GM12878 (cell line): ENCODE measurements at regions not wholly inside any gene's neighbourhood (a gene's known extent, or its start where the extent isn't known, plus 50 kb on each side); places are given as distances from the start of the nearest gene placed in this dataset.

Source experiments
- ATAC-seq: fragments of 200-7000 bp; cut with Tn5 transposase; 3 replicates; pipeline ENCODE4 v1.9.1; 2020; ENCODE audit warnings: mild to moderate bottlenecking, moderate library complexity
- BruUV-seq: library from RNA; stranded (reverse); fragments of 400-500 nt; replicated peaks from 2 replicates; lab custom pipeline; 2021; lab: Mats Ljungman, UMichigan
- CTCF ChIA-PET: fragments of 300-600 bp; sonication (Branson Sonifier 250); formaldehyde crosslinking; extraction: SDS; loops from one replicate; lab custom pipeline; 2021; ENCODE audit warnings: inconsistent platforms; lab: Yijun Ruan, JAX
- POLR2A ChIA-PET: fragments of 350-600 bp; formaldehyde crosslinking; extraction: SDS; loops from one replicate; lab custom pipeline; 2021; ENCODE audit warnings: inconsistent platforms; lab: Charles Lee
- RAD21 ChIA-PET: fragments of 300-600 bp; sonication (Branson Sonifier 250); formaldehyde crosslinking; loops from one replicate; lab custom pipeline; 2023; ENCODE audit warnings: antibody characterized with exemption; ENCODE audit not compliant: unreplicated experiment; lab: Charles Lee
- SMC1A ChIA-PET: fragments of 300-600 bp; sonication (Branson Sonifier 250); formaldehyde crosslinking; loops from one replicate; lab custom pipeline; 2023; ENCODE audit not compliant: unreplicated experiment, uncharacterized antibody; lab: Charles Lee
- DNase-seq: peaks from one replicate; pipeline ENCODE4 v3.0.0-alpha.2; 2011; ENCODE audit warnings: low read depth, low spot score
- FAIRE-seq: peaks from 3 replicates; lab custom pipeline; 2011; peaks lifted over from hg19 to GRCh38; lab: Jason Lieb, UNC
- H2AFZ ChIP-seq: 2 replicates; pipeline ENCODE4 v1.6.0; 2011; ENCODE audit warnings: low read depth, low read length, control low read depth; ENCODE audit not compliant: control insufficient read depth
- H3K27ac ChIP-seq: 2 replicates; pipeline ENCODE4 v1.5.1; 2011; ENCODE audit warnings: control low read depth; ENCODE audit not compliant: control insufficient read depth, insufficient read depth
- H3K27me3 ChIP-seq, 2 experiments: replicated peaks in 1 of 2; 2 replicates each; pipeline versions ENCODE4 v1.6.0 to v1.6.1; 2011; ENCODE audit warnings: low read length in 1 of 2; ENCODE audit not compliant: control insufficient read depth in 2 of 2, insufficient read depth in 2 of 2
- H3K36me3 ChIP-seq, 2 experiments: 2 replicates each; pipeline ENCODE4 v1.5.1; 2011; ENCODE audit warnings: low read length in 1 of 2; ENCODE audit not compliant: control insufficient read depth in 2 of 2, insufficient read depth in 2 of 2
- H3K4me1 ChIP-seq: 2 replicates; pipeline ENCODE4 v1.6.1; 2011; ENCODE audit warnings: mild to moderate bottlenecking, low read length, moderate library complexity, mixed read lengths; ENCODE audit not compliant: control insufficient read depth, insufficient read depth
- H3K4me2 ChIP-seq: 2 replicates; pipeline ENCODE4 v1.6.0; 2011; ENCODE audit warnings: control low read depth; ENCODE audit not compliant: control insufficient read depth, insufficient read depth
- H3K4me3 ChIP-seq: fragments of 200-600 bp; sonication (generic); 2 replicates; pipeline ENCODE4 v1.5.1; 2016
- H3K79me2 ChIP-seq: 2 replicates; pipeline ENCODE4 v1.6.0; 2011; ENCODE audit warnings: low read length; ENCODE audit not compliant: control insufficient read depth, insufficient read depth
- H3K9ac ChIP-seq: 2 replicates; pipeline ENCODE4 v1.8.0; 2011; ENCODE audit warnings: low read length, control low read depth, mixed read lengths; ENCODE audit not compliant: control insufficient read depth, insufficient read depth
- H3K9me3 ChIP-seq: replicated peaks from 3 replicates; pipeline ENCODE4 v1.5.1; 2011; ENCODE audit warnings: mild to moderate bottlenecking, low read length; ENCODE audit not compliant: control insufficient read depth, insufficient read depth
- H4K20me1 ChIP-seq: 2 replicates; pipeline ENCODE4 v1.6.0; 2011; ENCODE audit not compliant: control insufficient read depth, insufficient read depth
- CBFB ChIP-seq: IDR thresholded peaks from 2 replicates; pipeline ENCODE4 v1.6.1; 2016; ENCODE audit warnings: antibody characterized with exemption, low read depth
- ESRRA ChIP-seq: IDR thresholded peaks from 2 replicates; pipeline ENCODE4 v1.6.1; 2012; ENCODE audit warnings: mild to moderate bottlenecking, low read length, improper control_type of control experiment
- JUNB ChIP-seq: IDR thresholded peaks from 2 replicates; pipeline ENCODE4 v1.6.1; 2016; ENCODE audit warnings: antibody characterized with exemption, mild to moderate bottlenecking
- KLF5 ChIP-seq: fragments of 450-650 bp; IDR thresholded peaks from 2 replicates; pipeline ENCODE4 v1.6.1; 2014; ENCODE audit warnings: mild to moderate bottlenecking; ENCODE audit not compliant: partially characterized antibody
- SIX5 ChIP-seq: IDR thresholded peaks from 2 replicates; pipeline ENCODE4 v1.6.1; 2011; ENCODE audit warnings: mild to moderate bottlenecking, low read depth, low read length, moderate library complexity; ENCODE audit not compliant: severe bottlenecking
- WGBS: methylation state at CpG from one replicate; pipeline ENCODE4 v1.1.6; 2016; ENCODE audit warnings: low lambda C conversion rate; ENCODE audit not compliant: insufficient replicate concordance, insufficient coverage; ENCODE audit errors: missing lambda C conversion rate; 5-methylcytosine and 5-hydroxymethylcytosine counted together
- in situ Hi-C: fragments of 300-500 bp; cut with MboI; formaldehyde crosslinking; loops from 9 replicates; pipeline ENCODE4 v1.14.3; 2018; ENCODE audit warnings: mixed read lengths
- intact Hi-C: fragments of 100-400 bp; cut with micrococcal nuclease; formaldehyde crosslinking; loops from one replicate; pipeline ENCODE4 v1.14.2; 2022; ENCODE audit not compliant: unreplicated experiment
- TF ChIP-seq, protein P1 (sequence below): fragments of 150-350 bp; IDR thresholded peaks from 2 replicates; pipeline ENCODE4 v1.6.1; 2016; ENCODE audit warnings: low read depth, low read length
- TF ChIP-seq, protein P2 (sequence below): IDR thresholded peaks from 2 replicates; pipeline ENCODE4 v1.6.1; 2012; ENCODE audit warnings: mild to moderate bottlenecking, low read depth, low read length

DNA sequence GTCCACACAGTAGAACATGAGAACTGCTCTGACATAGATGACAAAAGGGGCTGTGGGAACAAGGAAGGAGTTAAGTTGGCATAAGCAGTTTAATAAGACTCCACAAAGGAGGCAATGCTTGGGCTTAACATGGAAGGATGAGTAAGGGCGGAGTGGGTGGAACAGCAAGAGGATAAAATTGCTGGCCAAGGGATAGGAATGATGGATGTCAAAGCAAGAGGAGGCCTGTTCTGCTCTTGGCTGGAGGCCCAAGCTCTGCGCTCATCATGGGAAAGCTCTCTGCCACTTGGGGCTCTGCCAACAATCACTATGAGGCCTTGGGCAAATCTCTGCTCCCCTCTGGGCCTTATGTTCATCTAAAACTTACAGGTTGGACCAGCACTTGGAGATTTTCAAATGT lies 98.3 kb upstream of the CAMK1G start:
- POLR2A ChIA-PET, result no interaction called here
- Histone ChIP-seq H3K9ac (no peak overlapping the region), H2AFZ (no peak overlapping the region), H4K20me1 (no peaks in the 10 kb centered on the region), H3K36me3 (no peaks in the 10 kb centered on the region), H3K79me2 (no peaks in the 10 kb centered on the region), H3K4me1 (no peaks in the 10 kb centered on the region), H3K9me3 (no peaks in the 10 kb centered on the region), H3K27ac (no peak overlapping the region), H3K4me3 (no peak overlapping the region), H3K4me2 (no peak overlapping the region), H3K27me3 (no peaks in the 10 kb centered on the region)
- FAIRE-seq, result no peak
- TF ChIP-seq JUNB, result no peak
- TF ChIP-seq CBFB, result no peak
- no peak for TF ChIP-seq KLF5
- TF ChIP-seq, protein P1, sequence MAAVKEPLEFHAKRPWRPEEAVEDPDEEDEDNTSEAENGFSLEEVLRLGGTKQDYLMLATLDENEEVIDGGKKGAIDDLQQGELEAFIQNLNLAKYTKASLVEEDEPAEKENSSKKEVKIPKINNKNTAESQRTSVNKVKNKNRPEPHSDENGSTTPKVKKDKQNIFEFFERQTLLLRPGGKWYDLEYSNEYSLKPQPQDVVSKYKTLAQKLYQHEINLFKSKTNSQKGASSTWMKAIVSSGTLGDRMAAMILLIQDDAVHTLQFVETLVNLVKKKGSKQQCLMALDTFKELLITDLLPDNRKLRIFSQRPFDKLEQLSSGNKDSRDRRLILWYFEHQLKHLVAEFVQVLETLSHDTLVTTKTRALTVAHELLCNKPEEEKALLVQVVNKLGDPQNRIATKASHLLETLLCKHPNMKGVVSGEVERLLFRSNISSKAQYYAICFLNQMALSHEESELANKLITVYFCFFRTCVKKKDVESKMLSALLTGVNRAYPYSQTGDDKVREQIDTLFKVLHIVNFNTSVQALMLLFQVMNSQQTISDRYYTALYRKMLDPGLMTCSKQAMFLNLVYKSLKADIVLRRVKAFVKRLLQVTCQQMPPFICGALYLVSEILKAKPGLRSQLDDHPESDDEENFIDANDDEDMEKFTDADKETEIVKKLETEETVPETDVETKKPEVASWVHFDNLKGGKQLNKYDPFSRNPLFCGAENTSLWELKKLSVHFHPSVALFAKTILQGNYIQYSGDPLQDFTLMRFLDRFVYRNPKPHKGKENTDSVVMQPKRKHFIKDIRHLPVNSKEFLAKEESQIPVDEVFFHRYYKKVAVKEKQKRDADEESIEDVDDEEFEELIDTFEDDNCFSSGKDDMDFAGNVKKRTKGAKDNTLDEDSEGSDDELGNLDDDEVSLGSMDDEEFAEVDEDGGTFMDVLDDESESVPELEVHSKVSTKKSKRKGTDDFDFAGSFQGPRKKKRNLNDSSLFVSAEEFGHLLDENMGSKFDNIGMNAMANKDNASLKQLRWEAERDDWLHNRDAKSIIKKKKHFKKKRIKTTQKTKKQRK, result no peak
- no peak for TF ChIP-seq ESRRA
- no peak for TF ChIP-seq SIX5
- TF ChIP-seq, protein P2, sequence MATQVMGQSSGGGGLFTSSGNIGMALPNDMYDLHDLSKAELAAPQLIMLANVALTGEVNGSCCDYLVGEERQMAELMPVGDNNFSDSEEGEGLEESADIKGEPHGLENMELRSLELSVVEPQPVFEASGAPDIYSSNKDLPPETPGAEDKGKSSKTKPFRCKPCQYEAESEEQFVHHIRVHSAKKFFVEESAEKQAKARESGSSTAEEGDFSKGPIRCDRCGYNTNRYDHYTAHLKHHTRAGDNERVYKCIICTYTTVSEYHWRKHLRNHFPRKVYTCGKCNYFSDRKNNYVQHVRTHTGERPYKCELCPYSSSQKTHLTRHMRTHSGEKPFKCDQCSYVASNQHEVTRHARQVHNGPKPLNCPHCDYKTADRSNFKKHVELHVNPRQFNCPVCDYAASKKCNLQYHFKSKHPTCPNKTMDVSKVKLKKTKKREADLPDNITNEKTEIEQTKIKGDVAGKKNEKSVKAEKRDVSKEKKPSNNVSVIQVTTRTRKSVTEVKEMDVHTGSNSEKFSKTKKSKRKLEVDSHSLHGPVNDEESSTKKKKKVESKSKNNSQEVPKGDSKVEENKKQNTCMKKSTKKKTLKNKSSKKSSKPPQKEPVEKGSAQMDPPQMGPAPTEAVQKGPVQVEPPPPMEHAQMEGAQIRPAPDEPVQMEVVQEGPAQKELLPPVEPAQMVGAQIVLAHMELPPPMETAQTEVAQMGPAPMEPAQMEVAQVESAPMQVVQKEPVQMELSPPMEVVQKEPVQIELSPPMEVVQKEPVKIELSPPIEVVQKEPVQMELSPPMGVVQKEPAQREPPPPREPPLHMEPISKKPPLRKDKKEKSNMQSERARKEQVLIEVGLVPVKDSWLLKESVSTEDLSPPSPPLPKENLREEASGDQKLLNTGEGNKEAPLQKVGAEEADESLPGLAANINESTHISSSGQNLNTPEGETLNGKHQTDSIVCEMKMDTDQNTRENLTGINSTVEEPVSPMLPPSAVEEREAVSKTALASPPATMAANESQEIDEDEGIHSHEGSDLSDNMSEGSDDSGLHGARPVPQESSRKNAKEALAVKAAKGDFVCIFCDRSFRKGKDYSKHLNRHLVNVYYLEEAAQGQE, result no peak
- intact Hi-C loops, result no loop called here
- BruUV-seq, result no TSS peak
- in situ Hi-C loops, result no loop called here
- no peak for DNase-seq
- WGBS, result 81% methylated on average over 2 of the region's 2 CpGs
- CTCF ChIA-PET, result interaction anchor here (0.6 kb wide), 1 partner anchor 8 kb away, joined by 3 read pairs; no protein-coding TSS in a partner anchor
- RAD21 ChIA-PET, result no interaction called here
- SMC1A ChIA-PET, result no interaction called here
- ATAC-seq, result no peak
